NCI-H146 (cell line): ENCODE measurements at regions not wholly inside any gene's neighbourhood (a gene's known extent, or its start where the extent isn't known, plus 50 kb on each side); places are given as distances from the start of the nearest gene placed in this dataset.
"Not testable (repeated sequence)": the region's sequence is repeated elsewhere in the genome, so short reads cannot be mapped to it uniquely, and the experiment has no call there.

Source experiments
- DNase-seq: peaks from one replicate; lab custom pipeline; 2025; lab: John Stamatoyannopoulos, UW

DNA sequence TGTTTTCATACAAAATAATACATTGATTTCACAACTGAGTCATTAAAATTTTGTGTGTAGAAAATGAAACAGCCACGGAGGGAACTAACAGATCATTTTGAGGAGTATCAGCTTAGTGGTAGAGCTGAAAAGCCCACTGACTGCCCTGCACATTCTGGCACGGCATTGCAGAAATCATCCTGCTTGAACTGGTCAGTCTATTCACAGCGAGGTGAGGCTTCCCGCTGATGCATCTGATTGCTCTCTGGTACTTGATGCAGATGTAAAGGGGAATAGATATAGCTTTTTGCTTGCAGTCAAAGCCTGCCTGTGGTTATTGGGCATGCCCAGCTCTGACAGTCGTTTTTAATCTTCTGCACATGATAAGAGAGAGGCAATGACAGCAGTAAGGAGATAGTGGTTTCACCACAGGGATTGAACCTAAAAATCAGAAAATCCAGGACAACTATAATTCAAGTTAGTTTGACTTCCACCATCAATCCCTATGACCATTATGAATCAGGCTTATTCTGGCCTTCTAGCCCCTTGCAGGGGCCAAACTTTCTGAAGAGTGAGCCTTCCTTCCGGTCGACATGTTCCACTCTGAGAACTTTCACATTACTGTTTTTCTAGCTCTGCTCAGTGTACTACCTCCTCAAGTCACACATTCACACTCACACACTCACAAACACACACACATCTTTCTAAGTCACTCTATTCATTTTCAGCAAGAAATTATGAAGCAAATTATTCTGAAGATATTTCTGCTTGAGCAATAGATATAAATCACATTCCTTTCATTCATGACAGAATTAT is 782.8 kb upstream of the NUDT12 start:
- DNase-seq, result peak; percentile 67

DNA sequence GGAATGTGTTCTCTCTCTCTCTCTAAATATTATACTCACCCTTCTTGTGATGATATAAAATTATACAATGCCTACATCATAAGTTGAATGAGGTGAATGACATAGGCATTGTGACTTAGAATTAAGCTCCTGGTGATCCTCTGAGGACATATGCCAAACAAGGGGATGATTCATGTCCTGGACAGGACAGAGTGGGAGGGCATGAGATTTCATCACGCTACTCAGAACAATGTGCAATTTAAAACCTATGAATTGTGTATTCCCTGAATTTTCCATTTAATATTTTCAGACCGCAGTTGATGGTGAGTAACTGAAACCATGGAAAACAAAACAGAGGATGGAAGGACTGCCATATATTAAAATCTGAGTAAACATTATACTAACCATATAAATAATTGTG is 782.2 kb upstream of the NUDT12 start:
- DNase-seq, result peak; percentile 8

DNA sequence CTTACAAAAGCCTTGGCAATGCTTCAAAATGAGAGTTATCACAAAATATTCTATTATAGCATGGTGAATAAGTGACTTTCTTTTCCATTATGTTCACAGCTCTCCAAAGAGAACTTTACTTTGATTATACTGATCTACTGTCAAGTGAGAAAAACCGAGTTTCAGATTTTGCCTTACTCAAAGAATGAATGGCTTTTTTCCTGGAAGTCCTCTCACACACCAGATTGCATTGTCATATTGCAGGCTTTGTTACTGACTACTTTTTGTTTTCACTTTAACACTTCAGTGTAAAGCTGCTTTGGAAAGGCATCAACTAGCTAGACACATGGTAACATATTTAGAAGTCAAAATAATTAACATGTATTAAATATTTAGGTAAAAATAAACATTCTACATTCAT is 765.2 kb upstream of the NUDT12 start:
- no peak for DNase-seq

DNA sequence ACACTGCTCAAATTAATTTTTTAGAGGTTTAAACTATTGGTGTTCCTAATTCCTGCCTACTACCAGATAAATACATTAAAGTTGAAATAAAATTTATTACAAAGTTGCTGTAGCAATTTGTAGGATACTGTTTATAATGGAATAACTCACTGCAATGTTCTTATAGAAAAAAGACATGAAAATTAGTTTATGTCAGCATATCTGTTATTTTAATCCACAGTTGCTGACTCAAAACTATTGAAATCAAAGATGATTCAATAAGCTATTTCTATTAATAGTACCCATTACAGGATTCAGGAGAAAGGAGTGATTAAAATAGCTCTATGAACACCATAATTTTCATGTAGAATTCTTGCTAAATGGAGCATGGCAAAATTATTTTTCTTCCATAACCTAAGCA is 764.4 kb upstream of the NUDT12 start:
- DNase-seq, result no peak

DNA sequence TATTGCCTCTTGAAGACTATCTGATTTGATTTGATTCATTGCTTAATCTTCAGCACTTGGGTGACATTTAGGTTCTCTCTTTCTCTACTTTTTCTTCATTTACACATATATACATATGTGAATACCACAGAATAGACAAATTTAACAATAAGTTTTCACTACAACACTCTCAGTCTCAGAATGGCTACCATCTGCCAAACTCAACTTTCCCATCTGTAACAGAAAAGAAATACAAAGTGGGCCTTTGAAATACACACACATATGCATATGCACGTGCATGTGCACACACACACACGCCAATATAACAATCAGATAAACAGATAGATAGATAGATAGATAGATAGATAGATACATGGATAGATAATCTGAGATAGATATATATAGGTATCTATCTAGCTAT is 762.8 kb upstream of the NUDT12 start:
- no peak for DNase-seq

DNA sequence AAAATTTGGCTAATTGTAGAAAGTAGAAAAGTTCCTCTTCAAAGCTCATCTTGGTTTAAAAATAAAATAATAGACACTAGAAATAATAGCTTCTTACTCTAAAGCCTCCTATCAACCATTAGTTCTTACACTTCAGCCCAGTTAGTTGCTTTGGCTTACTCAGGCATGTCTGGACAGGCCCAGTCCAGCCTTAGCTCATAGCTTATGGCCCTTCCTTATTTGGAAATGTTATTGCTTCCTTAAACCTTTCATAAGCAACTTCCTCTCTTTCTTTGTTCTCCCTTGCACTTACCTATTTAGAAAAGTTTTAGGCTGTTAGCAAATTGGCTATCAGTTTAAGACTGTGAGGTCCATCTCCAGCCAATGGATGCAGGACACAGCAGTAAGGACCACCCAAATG is 754.1 kb upstream of the NUDT12 start:
- not testable (repeated sequence) for DNase-seq

DNA sequence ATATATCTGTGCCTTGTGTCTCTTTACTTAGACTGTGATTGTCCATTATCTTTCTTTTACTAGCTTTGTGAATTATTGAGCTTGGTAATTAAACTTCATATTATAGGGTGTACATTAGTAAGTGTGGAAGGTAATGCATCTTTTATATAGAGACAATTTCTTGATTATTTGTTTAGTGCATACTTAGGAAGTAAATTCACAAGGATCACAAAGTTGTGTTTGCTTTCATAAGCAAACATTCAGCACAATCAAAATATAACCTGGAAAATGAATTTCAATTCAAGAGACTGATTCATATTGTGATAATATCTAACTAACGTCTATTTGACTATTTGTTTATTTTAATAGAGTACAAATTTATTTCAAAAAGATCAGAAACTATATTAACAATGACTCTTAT is 749.9 kb upstream of the NUDT12 start:
- no peak for DNase-seq

DNA sequence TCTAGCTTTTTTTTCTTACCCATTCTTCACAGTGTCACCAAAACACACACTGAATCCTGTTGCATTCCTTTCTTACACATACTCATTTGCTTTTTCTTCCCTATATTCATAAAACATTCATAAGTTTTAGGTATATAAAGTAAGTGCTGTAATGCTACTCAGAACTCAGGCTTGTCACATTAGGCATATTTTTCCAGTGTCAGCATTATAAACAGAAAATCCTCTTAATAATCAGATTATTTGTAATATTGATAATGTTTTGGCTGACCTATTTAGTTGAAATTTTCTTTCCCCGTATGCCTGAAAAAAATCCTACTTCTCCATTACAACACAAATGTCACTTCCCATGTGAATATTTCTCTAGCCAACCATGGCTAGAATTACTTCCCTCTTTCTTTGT is 743.0 kb upstream of the NUDT12 start:
- DNase-seq, result no peak

DNA sequence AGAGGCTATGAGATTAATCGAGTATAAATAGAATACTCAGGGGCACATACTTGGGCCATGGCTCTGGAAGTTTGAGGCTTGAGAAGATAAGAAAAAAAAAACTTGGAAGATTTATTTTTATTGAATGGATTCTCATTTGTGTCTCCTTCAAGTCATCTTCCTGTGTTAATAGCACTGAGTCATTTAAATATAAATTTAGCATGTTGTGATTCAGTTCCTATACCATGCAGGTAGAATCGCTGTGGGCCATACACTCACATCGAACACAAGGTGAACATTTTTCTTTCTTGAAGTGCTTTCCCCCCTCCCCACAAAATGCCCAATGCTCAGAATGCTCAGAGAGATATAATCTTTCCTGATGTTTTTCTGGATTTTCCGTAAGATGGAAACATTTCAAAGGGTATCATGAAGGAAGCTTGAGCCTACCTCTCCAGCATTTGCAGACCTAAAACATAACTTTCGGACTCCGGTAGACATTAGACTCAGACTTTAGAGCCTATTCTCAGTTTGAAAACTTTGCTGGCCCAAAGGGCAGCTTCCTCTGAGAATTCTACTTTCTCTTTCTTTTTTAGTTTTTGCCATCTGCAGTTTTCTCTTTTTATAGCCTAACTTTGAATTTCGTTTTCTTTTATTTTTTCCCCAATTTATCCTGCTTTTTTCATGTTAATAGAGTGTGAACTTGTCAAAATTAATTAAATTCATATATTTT is 737.6 kb upstream of the NUDT12 start:
- DNase-seq, result no peak

DNA sequence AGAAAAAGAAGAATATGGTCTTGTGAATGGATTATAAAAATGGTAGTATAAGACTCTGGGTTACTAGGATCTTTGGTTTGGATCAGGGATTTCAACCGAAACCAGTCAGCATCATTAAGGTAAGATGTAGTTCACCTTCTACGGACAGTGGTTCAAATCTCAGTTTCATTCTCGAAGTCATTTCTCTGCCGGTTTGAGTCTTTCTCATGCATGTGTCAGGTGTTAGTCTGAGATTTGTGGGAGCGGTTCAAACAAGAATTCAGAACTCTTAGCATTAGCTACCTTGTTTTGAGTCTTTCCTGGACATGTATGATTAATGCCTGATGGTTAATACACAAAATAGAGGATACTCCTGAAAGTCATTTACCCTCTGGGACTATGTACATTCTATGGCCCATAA is 735.9 kb upstream of the NUDT12 start:
- no peak for DNase-seq

DNA sequence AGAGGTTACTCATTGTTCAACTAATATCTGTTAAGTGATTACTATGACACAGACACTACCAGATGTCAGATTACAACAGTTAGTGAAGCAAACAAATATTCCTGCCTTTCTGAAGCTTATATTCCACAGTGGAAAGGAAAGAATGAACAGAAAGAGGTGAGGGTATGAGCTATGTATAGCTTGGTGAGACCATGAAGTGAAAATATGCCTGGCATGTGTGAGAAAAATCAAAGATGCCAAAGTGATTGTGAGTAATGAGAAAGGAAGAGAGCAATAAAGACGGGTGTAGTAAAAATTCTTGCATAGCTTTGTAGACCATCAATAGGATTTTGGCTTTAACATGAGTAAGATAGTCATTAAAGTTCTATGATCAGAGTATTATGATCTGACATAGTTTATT is 734.5 kb upstream of the NUDT12 start:
- DNase-seq, result no peak

DNA sequence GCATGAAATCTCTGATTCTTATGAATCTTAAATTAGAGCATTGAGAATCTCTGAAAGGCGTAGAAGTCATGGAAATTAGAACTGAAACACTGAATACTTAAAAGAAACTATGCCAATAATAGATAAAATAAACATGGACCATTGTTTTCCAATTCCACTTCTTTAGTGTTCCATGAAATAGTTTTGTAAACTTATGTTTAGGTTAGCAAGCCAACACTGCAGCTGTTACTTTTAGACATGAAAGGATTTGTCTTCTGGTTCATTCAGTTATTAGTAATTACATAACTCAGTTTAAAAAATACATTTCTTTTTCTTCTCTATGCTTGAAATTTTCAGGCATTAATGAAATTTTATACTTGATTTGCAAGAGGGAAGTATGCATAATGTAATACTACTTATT is 733.4 kb upstream of the NUDT12 start:
- no peak for DNase-seq

DNA sequence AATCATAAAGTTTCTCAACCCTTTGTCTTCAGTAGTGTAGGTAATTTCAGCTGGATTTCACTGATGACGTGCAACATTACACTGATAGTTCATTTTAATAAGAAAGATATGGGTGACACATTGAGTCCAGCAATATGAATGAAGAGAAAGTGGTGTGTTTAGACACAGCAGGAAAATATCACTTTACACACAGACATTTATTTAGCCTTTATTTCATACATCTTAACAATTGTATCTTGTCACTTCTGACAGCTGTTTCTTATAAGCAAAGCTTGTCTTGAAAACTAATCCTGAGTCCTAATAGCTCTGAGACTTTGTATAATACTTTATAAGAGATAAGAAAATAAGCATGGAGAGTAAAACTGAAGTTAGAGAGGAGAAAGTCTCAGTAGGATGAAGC is 720.5 kb upstream of the NUDT12 start:
- DNase-seq, result no peak

DNA sequence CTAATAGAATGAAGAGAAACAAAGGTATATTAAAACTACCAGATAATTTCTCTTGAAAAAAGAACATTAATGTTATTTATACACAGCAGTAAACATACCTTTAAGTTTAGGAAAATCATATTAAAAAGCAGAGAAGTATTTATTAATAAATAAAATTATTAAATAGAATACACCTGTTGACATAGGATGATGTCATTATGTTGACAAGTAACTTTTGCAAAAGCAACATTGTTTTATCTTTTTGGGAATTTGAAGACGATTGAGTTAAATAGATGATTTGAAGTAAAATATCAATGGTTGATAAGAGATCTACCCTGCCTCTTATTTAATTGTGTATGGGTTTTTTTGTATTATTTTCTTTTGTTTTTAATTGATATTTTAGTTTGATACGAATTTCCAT is 711.1 kb upstream of the NUDT12 start:
- no peak for DNase-seq

DNA sequence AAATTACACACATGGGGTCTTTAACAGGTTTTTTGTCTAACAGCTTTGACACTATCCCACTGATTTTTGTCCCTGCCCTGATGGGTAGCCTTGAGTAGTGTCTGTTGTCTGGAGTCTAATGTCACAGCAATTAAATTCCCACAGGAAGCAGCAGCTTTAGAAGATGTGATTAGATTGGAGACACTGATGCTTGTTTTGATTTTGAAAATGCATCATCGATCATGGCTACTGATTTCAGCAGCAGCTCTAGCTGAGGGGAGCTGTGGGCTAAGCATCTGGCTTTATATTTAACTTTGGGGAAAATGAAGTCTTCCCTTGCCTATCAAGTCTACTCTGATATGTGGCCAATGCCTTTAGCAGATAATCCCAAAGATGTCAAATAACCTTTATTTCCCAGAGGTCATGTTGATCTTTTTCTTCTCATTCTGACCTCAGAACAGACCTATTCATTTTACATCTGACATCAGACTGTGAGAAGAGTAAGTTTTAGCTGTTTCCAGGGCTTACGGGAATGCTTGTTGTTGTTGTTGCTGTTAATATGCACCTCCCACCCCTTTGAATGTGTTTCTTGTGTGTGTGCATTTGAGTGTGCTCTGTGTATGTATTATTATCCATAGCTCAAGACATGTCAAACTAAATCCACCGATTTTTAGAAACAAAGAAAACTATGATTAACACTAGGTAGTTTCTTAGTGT is 704.9 kb upstream of the NUDT12 start:
- no peak for DNase-seq

DNA sequence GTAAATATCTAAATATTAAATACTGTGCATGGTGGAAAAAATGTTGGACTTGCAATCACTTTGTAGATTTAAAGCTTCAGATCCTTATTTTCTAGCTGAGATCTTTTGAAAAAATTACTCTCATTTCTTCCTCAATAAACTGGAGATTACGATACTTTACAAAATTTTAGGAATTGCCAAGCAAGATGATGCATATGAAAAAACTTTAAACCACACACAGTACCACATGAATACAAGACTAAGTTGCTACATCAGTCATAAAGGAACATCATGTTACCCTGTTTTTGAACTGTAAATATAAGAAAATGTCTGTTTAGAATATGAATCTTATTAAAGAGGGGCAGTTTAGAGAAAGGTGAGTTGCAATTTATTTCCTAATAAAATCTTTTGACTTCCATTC is 703.6 kb upstream of the NUDT12 start:
- no peak for DNase-seq

DNA sequence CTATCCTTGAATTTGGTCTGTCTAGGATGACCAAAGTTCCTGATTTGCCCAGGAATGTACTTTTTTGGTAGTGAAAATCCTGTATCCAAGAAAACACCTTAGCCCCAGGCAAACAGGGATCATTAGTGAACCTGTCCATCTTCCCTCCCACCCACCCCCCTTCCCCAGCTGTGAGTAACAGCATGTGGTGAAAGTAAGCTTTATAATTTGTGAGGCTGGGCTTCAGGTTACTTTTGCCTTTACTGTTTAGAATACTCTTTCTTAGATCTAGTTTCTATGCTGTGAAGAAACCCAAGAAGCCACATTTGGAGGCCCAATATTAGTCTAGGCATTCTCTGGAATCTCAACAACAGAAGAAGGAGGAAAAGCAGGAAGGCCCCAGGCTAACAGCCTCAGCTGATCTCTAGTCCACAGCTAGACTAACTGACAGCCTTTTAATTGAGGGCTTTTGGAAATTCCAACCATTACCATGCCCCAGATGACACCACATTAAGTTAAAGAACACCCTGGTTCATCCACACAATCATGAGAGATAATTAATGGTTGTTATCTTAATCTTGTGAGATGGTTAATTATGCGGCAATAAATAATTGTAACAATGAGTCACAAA is 703.0 kb upstream of the NUDT12 start:
- DNase-seq, result peak; percentile 27

DNA sequence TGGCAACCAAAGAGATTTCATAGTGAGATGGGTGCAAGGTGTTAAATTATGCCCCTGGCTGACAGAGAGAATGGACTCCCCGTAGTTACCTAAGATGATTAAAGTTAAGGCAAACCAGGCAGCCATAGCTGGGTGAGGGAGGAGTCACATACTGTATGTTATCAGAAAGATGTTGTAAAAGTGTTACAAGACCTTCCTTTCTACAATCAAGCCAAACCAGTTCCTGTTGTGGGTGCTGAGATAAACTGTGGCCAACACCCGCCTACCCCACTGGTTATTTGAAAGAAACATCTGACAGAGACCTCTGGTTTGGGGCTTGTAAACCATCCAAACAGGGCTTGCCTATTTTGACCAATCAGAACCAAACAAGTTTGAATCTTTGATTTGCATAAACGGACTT is 684.7 kb upstream of the NUDT12 start:
- DNase-seq, result no peak

DNA sequence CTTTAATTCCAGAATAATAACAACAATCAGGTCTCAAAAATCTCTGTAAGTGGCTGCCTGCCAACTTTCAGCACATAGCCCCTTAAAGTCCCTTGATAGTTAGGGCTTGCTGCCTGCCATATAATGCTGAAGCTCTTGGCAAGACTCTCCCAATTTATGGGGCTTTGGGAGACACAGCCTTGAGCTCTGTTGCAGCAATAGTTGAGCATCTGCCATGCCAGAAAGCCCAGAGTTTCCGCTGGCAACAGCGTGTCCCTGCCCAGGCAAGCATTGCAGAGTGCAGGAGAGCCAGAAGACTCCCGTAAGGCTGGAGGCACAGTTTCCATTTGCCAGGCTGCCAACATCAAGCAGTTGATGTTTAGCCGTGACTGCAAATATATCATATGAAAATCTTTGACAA is 678.5 kb upstream of the NUDT12 start:
- DNase-seq, result no peak

DNA sequence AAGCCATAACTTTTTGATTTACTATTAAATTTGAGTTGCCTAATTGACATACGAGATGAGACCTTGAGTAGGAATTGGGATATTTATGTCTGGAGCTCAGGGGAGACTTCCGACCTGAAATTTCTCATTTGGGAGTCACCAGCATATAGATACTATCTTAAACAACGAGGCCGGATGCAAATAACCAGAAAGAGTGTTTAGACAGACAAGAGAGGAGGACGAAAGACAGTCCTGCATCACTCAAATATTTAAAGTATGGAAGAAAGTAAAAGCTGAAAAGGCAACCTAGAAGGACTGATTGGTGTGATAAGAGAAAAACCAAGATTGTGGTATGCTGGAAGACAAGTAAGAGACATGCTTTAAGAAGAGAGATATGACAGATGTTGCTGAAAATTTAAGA is 675.0 kb upstream of the NUDT12 start:
- DNase-seq, result no peak

DNA sequence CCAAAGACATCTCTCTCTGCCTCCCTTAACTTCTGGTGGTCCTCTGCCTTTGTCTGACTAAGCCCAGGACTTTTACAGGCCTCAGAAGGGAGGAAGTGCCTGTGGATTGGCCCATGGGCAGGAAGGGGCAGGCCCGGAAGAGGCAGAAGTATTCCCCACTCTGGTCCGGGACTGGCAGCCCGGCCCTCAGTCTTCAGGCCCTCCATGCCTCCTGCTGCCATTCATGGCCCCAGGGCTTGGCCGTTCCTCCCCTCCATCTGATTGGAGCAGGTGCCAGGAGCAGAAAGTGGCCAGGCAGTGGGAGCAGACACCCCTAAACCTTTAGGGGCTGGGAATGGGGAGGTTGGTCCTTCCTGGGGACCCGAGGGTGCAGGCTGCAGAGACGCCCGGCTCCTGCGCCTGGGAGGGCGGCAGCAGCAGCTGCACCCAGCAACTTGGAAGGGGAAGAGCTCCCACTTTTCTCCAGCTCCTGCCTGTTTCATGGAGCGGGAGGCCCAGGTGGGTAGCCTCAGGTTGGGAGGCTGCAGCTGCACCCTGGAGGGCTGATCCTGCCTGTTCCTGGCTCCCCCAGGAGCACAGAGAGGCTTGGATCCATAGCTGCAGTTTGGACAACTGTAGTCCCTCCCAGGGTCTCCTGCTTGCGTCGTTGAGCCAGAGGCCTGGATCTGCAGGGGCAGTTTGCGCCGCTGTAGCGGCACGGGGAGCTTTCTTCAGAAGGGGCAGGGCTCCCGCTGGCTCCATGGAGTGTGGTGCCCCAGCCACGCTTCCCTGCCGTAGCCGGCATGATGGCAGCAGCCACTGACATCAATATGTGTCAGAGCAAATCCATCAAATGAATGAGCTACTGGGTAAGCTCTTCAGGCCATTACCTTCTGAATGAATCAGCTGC is 661.5 kb upstream of the NUDT12 start:
- no peak for DNase-seq

DNA sequence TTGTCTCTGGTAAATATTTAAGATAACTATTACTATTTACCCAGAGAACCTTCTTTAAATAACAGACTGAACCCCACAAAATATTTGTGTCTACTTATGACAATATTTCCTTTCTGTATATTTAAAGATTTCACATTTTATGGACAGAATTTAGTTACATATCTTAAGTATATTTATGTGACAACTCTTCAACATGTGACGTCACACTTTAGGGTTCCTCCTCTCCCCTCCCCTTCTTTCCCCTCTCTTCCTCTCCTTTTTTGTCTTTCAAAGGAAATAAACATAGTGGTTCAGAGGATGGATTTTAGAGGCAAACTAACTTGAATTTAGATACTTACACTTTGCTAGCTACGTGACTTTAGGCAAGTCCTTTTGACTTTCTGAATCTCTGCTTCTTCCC is 655.6 kb upstream of the NUDT12 start:
- DNase-seq, result no peak
